ENCODE measurements at regions not wholly inside any gene's neighbourhood (a gene's known extent, or its start where the extent isn't known, plus 50 kb on each side); places are given as distances from the start of the nearest gene placed in this dataset.

- no peak for TF ChIP-seq CTCF (IDR thresholded peaks at IDR 0.05)
- no peak overlapping the region for H3K4me3 ChIP-seq
- peaks cover 0 to 6% (median 0%) of the 10 kb centered on the region in 3 donors for H3K9me3 ChIP-seq
- DNase-seq = no peak
- intact Hi-C loops (cut with DNase I; ENCODE audit: low total_unique reads) = no loop called here
- no peaks in the 10 kb centered on the region for H3K27me3 ChIP-seq
- H3K27ac ChIP-seq = no peak overlapping the region
- H3K4me1 ChIP-seq = no peaks in the 10 kb centered on the region
- H3K36me3 ChIP-seq = no peaks in the 10 kb centered on the region
These were observed 666.0 kb upstream of the CDH18 start for GRCh38 chr5:20654033-20654432.

- H3K4me1 ChIP-seq = no peaks in the 10 kb centered on the region
- intact Hi-C loops (cut with DNase I; ENCODE audit: low total_unique reads) = no loop called here
- H3K36me3 ChIP-seq = no peaks in the 10 kb centered on the region
- H3K9me3 ChIP-seq = peaks cover 0 to 6% (median 0%) of the 10 kb centered on the region in 3 donors
- H3K27ac ChIP-seq = no peak overlapping the region
- no peak for TF ChIP-seq CTCF (IDR thresholded peaks at IDR 0.05)
- DNase-seq = no peak
- no peak overlapping the region for H3K4me3 ChIP-seq
- no peaks in the 10 kb centered on the region for H3K27me3 ChIP-seq
These were observed 662.0 kb upstream of the CDH18 start for GRCh38 chr5:20649966-20650365.

GRCh38 chr5:20648981-20649380 is 661.0 kb upstream of the CDH18 start:
- H3K4me1 ChIP-seq = no peaks in the 10 kb centered on the region
- H3K36me3 ChIP-seq = no peaks in the 10 kb centered on the region
- peaks cover 0 to 6% (median 0%) of the 10 kb centered on the region in 3 donors for H3K9me3 ChIP-seq
- H3K4me3 ChIP-seq = no peak overlapping the region
- H3K27me3 ChIP-seq = no peaks in the 10 kb centered on the region
- H3K27ac ChIP-seq = no peak overlapping the region
- DNase-seq = no peak
- intact Hi-C loops (cut with DNase I; ENCODE audit: low total_unique reads) = no loop called here
- no peak for TF ChIP-seq CTCF (IDR thresholded peaks at IDR 0.05)

GRCh38 chr5:20636686-20637085 is 648.7 kb upstream of the CDH18 start:
- H3K27me3 ChIP-seq = no peaks in the 10 kb centered on the region

GRCh38 chr5:20619591-20619990 is 631.6 kb upstream of the CDH18 start:
- DNase-seq = no peak
- Histone ChIP-seq H3K36me3 (no peaks in the 10 kb centered on the region), H3K4me3 (no peak overlapping the region), H3K27me3 (no peaks in the 10 kb centered on the region), H3K4me1 (no peaks in the 10 kb centered on the region), H3K9me3 (no peaks in the 10 kb centered on the region), H3K27ac (no peak overlapping the region)
- TF ChIP-seq CTCF (IDR thresholded peaks at IDR 0.05) = no peak
- intact Hi-C loops (cut with DNase I; ENCODE audit: low total_unique reads) = no loop called here

More at GRCh38 chr5:20636686-20637085, 648.7 kb upstream of the CDH18 start:
- intact Hi-C loops (cut with DNase I; ENCODE audit: low total_unique reads) = no loop called here
- no peaks in the 10 kb centered on the region for H3K36me3 ChIP-seq
- no peak for DNase-seq
- no peaks in the 10 kb centered on the region for H3K9me3 ChIP-seq
- H3K4me1 ChIP-seq = no peaks in the 10 kb centered on the region
- TF ChIP-seq CTCF (IDR thresholded peaks at IDR 0.05) = no peak
- no peak overlapping the region for H3K27ac ChIP-seq
- no peak overlapping the region for H3K4me3 ChIP-seq

- Histone ChIP-seq H3K4me1 (no peaks in the 10 kb centered on the region), H3K4me3 (no peak overlapping the region), H3K9me3 (no peaks in the 10 kb centered on the region), H3K27me3 (no peaks in the 10 kb centered on the region), H3K36me3 (no peaks in the 10 kb centered on the region), H3K27ac (no peak overlapping the region)
- intact Hi-C loops (cut with DNase I; ENCODE audit: low total_unique reads) = no loop called here
- no peak for DNase-seq
- no peak for TF ChIP-seq CTCF (IDR thresholded peaks at IDR 0.05)
These were observed 630.3 kb upstream of the CDH18 start for GRCh38 chr5:20618340-20618739.

Measured in tibial artery (tissue), 4 donors.